HL-60 (cell line): ENCODE measurements at regions not wholly inside any gene's neighbourhood (a gene's known extent, or its start where the extent isn't known, plus 50 kb on each side); places are given as distances from the start of the nearest gene placed in this dataset.

Experiments
- DNase-seq, 2 experiments: peaks; one replicate each; pipeline ENCODE4 v3.0.0-alpha.2; 2010 to 2020; ENCODE audit warnings: low read depth in 1 of 2, low spot score in 1 of 2
- H3K27ac ChIP-seq: fragments of 250-450 bp; sonication (Bioruptor Pico); replicated peaks from 2 replicates; pipeline ENCODE4 v1.5.1; 2020; ENCODE audit warnings: mild to moderate bottlenecking, moderate library complexity
- H3K27me3 ChIP-seq: fragments of 250-450 bp; sonication (Bioruptor Pico); 2 replicates; pipeline ENCODE4 v1.5.1; 2021; ENCODE audit warnings: mild to moderate bottlenecking, moderate library complexity; ENCODE audit not compliant: insufficient read depth, poor library complexity, severe bottlenecking
- H3K4me3 ChIP-seq: replicated peaks from 2 replicates; pipeline ENCODE4 v1.5.1; 2011; ENCODE audit warnings: mild to moderate bottlenecking, control low read depth, low read length; ENCODE audit not compliant: insufficient read depth
- CTCF ChIP-seq: IDR thresholded peaks from one replicate; pipeline ENCODE4 v1.5.1; 2011; ENCODE audit warnings: low read length, control low read depth, inconsistent platforms; ENCODE audit not compliant: insufficient read depth
- GABPA ChIP-seq: IDR thresholded peaks from 2 replicates; pipeline ENCODE4 v1.6.1; 2012; ENCODE audit warnings: low read depth
- POLR2AphosphoS5 ChIP-seq: IDR thresholded peaks from 2 replicates; pipeline ENCODE4 v1.6.1; 2012; ENCODE audit warnings: low read depth
- REST ChIP-seq: IDR thresholded peaks from 2 replicates; pipeline ENCODE4 v1.6.1; 2012; ENCODE audit warnings: low read depth; ENCODE audit not compliant: insufficient replicate concordance
- SPI1 ChIP-seq: IDR thresholded peaks from 2 replicates; pipeline ENCODE4 v1.6.1; 2012; ENCODE audit warnings: low read depth, mild to moderate bottlenecking, borderline replicate concordance

- H3K27ac ChIP-seq: no peak overlapping the region
- no peak overlapping the region for H3K4me3 ChIP-seq
- no peak for DNase-seq
- TF ChIP-seq CTCF (no peak), REST (no peak), GABPA (no peak), POLR2AphosphoS5 (no peak), SPI1 (no peak)
- H3K27me3 ChIP-seq: no peaks in the 10 kb centered on the region
Measured at GRCh38 chrX:39336671-39337311, 535.5 kb downstream of the MID1IP1 start.

- Histone ChIP-seq H3K27ac (no peak overlapping the region), H3K4me3 (no peak overlapping the region), H3K27me3 (no peaks in the 10 kb centered on the region)
- no peak for DNase-seq
- TF ChIP-seq SPI1 (no peak), CTCF (no peak), GABPA (no peak), POLR2AphosphoS5 (no peak), REST (no peak)
Measured at GRCh38 chrX:39337451-39337850, 536.2 kb downstream of the MID1IP1 start.

- no peaks in the 10 kb centered on the region for H3K27me3 ChIP-seq
Measured at GRCh38 chrX:39338583-39338982, 537.3 kb downstream of the MID1IP1 start.

More at GRCh38 chrX:39338583-39338982, 537.3 kb downstream of the MID1IP1 start:
- no peak for DNase-seq
- no peak overlapping the region for H3K27ac ChIP-seq
- no peak for TF ChIP-seq POLR2AphosphoS5
- TF ChIP-seq REST: no peak
- TF ChIP-seq GABPA: no peak
- TF ChIP-seq CTCF: no peak
- TF ChIP-seq SPI1: no peak
- H3K4me3 ChIP-seq: no peak overlapping the region
